Lung microvascular endothelial cell (primary cell): ENCODE measurements at regions not wholly inside any gene's neighbourhood (a gene's known extent, or its start where the extent isn't known, plus 50 kb on each side); places are given as distances from the start of the nearest gene placed in this dataset.

Experiments used
- DNase-seq, 2 donors: peaks; one replicate each; pipeline versions ENCODE4 v3.0.0 to v3.0.0-alpha.2; 2010; ENCODE audit warnings: low read depth in 2 of 2

GRCh38 chr2:217167531-217167930 lies 307.7 kb upstream of the TNP1 start:
- no peak for DNase-seq

GRCh38 chr2:217166241-217166850 lies 306.5 kb upstream of the TNP1 start:
- peak; percentile 60 to 78 for DNase-seq

- no peak for DNase-seq
These were observed 305.7 kb upstream of the TNP1 start for GRCh38 chr2:217165547-217165946.

- no peak for DNase-seq
These were observed 304.1 kb upstream of the TNP1 start for GRCh38 chr2:217163987-217164386.

- DNase-seq: peak in 1 of 2 donors; percentile 54
These were observed 302.7 kb upstream of the TNP1 start for GRCh38 chr2:217162533-217162932.

- peak; percentile 57 to 95 for DNase-seq
These were observed 301.4 kb upstream of the TNP1 start for GRCh38 chr2:217160978-217161973.

GRCh38 chr2:217160103-217160743 lies 300.4 kb upstream of the TNP1 start:
- DNase-seq: peak in 1 of 2 donors; percentile 41

GRCh38 chr2:217158928-217159327 lies 299.1 kb upstream of the TNP1 start:
- DNase-seq: no peak

- no peak for DNase-seq
These were observed 297.7 kb upstream of the TNP1 start for GRCh38 chr2:217157581-217157980.

GRCh38 chr2:217156801-217157200 lies 296.9 kb upstream of the TNP1 start:
- DNase-seq: no peak

GRCh38 chr2:217154923-217155322 lies 295.1 kb upstream of the TNP1 start:
- DNase-seq: no peak

- no peak for DNase-seq
These were observed 293.6 kb upstream of the TNP1 start for GRCh38 chr2:217153510-217153909.

GRCh38 chr2:217152831-217153230 lies 293.0 kb upstream of the TNP1 start:
- no peak for DNase-seq

- DNase-seq: no peak
These were observed 291.8 kb upstream of the TNP1 start for GRCh38 chr2:217151509-217152206.

- no peak for DNase-seq
These were observed 290.4 kb upstream of the TNP1 start for GRCh38 chr2:217150236-217150635.

- DNase-seq: no peak
These were observed 289.3 kb upstream of the TNP1 start for GRCh38 chr2:217149087-217149660.

GRCh38 chr2:217147818-217148217 lies 288.0 kb upstream of the TNP1 start:
- no peak for DNase-seq

- DNase-seq: no peak
These were observed 287.1 kb upstream of the TNP1 start for GRCh38 chr2:217146956-217147355.

- peak; percentile 35 to 63 for DNase-seq
These were observed 282.9 kb upstream of the TNP1 start for GRCh38 chr2:217142649-217143266.

- no peak for DNase-seq
These were observed 278.4 kb upstream of the TNP1 start for GRCh38 chr2:217138284-217138683.

GRCh38 chr2:217127744-217128143 lies 267.9 kb upstream of the TNP1 start:
- DNase-seq: no peak
